ENCODE measurements at regions not wholly inside any gene's neighbourhood (a gene's known extent, or its start where the extent isn't known, plus 50 kb on each side); places are given as distances from the start of the nearest gene placed in this dataset.

DNA sequence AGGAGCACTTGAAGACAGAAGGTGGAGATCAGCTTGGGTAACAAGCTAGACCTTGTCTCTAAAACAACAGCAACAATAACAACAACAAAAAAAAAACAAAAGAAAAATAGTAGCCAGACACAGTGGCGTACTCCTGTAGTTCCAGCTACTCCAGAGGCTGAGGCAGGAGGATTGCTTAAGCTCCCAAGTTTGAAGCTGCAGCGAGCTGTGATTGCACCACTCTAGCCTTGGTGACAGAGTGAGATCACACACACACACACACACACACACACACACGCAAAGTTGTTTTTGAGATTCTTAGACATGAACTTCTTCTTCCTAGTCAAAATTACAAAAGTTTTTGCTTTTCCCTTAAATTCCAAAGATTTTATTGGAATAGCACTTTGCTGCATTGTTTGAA, 93.0 kb upstream of the IGSF10 start:
- Histone ChIP-seq H3K14ac (ENCODE audit: insufficient read length) (no peak overlapping the region), H3K4me1 (replicated peaks in 1 of 4; ENCODE audit: control insufficient read depth in 3 of 4, insufficient read depth in 4 of 4, low read length in 3 of 4) (no peaks in the 10 kb centered on the region), H3K56ac (replicated peaks; ENCODE audit: insufficient read length, low read depth, low read length) (no peak overlapping the region), H3K9ac (replicated peaks in 1 of 4; ENCODE audit: extremely low read depth in 1 of 4, low read depth in 3 of 4, low read length in 3 of 4) (no peak overlapping the region), H3K4ac (replicated peaks; ENCODE audit: insufficient read length, low read depth, low read length) (no peak overlapping the region), H4K91ac (replicated peaks; ENCODE audit: insufficient read length, low read length) (no peak overlapping the region), H3K23ac (ENCODE audit: insufficient read length) (no peak overlapping the region), H3K9me3 (ENCODE audit: insufficient read depth in 2 of 2, low read depth in 1 of 2, low read length in 1 of 2) (no peaks in the 10 kb centered on the region), H3K27me3 (replicated peaks in 1 of 4; ENCODE audit: control insufficient read depth in 3 of 4, extremely low read depth in 1 of 4, insufficient read depth in 3 of 4, low read length in 3 of 4) (no peaks in the 10 kb centered on the region), H3K18ac (ENCODE audit: extremely low read depth, low read length) (no peak overlapping the region), H3K27ac (ENCODE audit: low read depth, low read length) (no peak overlapping the region), H3K79me1 (ENCODE audit: low read depth, low read length) (no peaks in the 10 kb centered on the region), H4K8ac (ENCODE audit: extremely low read depth, insufficient read depth, low read length) (no peak overlapping the region), H3K23me2 (ENCODE audit: low read depth, low read length) (no peaks in the 10 kb centered on the region), H3K4me3 (ENCODE audit: extremely low read depth in 1 of 4, insufficient read depth in 2 of 4, low read depth in 3 of 4, low read length in 4 of 4) (no peak overlapping the region), H2BK12ac (ENCODE audit: low read depth, low read length) (no peak overlapping the region), H4K20me1 (replicated peaks in 1 of 2; ENCODE audit: control insufficient read depth in 1 of 2, insufficient read depth in 2 of 2, low read length in 2 of 2) (no peaks in the 10 kb centered on the region), H2AFZ (ENCODE audit: low read length) (no peak overlapping the region), H2BK15ac (ENCODE audit: low read length) (no peak overlapping the region), H4K5ac (ENCODE audit: insufficient read length, low read depth, low read length) (no peak overlapping the region), H2BK120ac (replicated peaks; ENCODE audit: low read depth, low read length) (no peak overlapping the region), H3K79me2 (ENCODE audit: control insufficient read depth in 1 of 2, insufficient read depth in 2 of 2, low read length in 2 of 2) (no peaks in the 10 kb centered on the region), H2BK5ac (ENCODE audit: low read depth, low read length) (no peak overlapping the region), H2AK5ac (ENCODE audit: low read depth, low read length) (no peak overlapping the region), H3K4me2 (ENCODE audit: insufficient read depth in 1 of 2, low read depth in 2 of 2, low read length in 2 of 2) (no peak overlapping the region), H3K36me3 (ENCODE audit: control insufficient read depth in 2 of 4, insufficient read depth in 4 of 4, low read length in 3 of 4) (no peaks in the 10 kb centered on the region), H2BK20ac (ENCODE audit: low read length) (no peak overlapping the region)
- DNase-seq (ENCODE audit: low read depth in 1 of 2, low spot score in 2 of 2) (no peak), FAIRE-seq (no peak)
- ChIA-PET POLR2A (ENCODE audit: partially characterized antibody) (no interaction called here), CTCF (ENCODE audit: partially characterized antibody) (no interaction called here)
- WGBS, 2 experiments (ENCODE audit: extremely low coverage in 1 of 2, insufficient coverage in 1 of 2, insufficient read length in 1 of 2, insufficient replicate concordance in 2 of 2, low coverage in 1 of 2, low lambda C conversion rate in 2 of 2, missing lambda C conversion rate in 1 of 2) = 92% methylated on average over 3 of the region's 3 CpGs; no CpG with 5 or more reads in 1 of the 2 experiments
- TF ChIP-seq JUN (IDR thresholded peaks at IDR 0.05; ENCODE audit: low read depth, low read length) (no peak), SP4 (IDR thresholded peaks at IDR 0.05; ENCODE audit: low read length) (no peak), NANOG (IDR thresholded peaks at IDR 0.05; ENCODE audit: insufficient read depth, low read depth, low read length, poor library complexity, severe bottlenecking) (no peak), CEBPB (IDR thresholded peaks at IDR 0.05; ENCODE audit: low read depth, low read length) (no peak), CTCF (IDR thresholded peaks at IDR 0.05; ENCODE audit: control extremely low read depth in 1 of 3, insufficient read depth in 1 of 3, low read depth in 1 of 3, low read length in 3 of 3) (no peak), TEAD4 (IDR thresholded peaks at IDR 0.05; ENCODE audit: low read depth, low read length) (no peak), ATF2 (IDR thresholded peaks at IDR 0.05; ENCODE audit: low read length) (no peak), GTF2F1 (IDR thresholded peaks at IDR 0.05; ENCODE audit: borderline replicate concordance, low read depth, low read length) (no peak), SIN3A (conservative IDR thresholded peaks at IDR 0.05 in 1 of 2, IDR thresholded peaks at IDR 0.05 in 1 of 2; ENCODE audit: low read depth in 1 of 2, low read length in 2 of 2) (no peak), TAF7 (optimal IDR thresholded peaks at IDR 0.05; ENCODE audit: borderline replicate concordance, low read depth, low read length) (no peak), RXRA (IDR thresholded peaks at IDR 0.05; ENCODE audit: insufficient read depth, low read depth, low read length) (no peak)
